ENCODE measurements at regions not wholly inside any gene's neighbourhood (a gene's known extent, or its start where the extent isn't known, plus 50 kb on each side); places are given as distances from the start of the nearest gene placed in this dataset.

GRCh38 chr12:66733321-66733720, 54.4 kb upstream of the GRIP1 start:
- no peak overlapping the region for H3K4me3 ChIP-seq (ENCODE audit: control insufficient read depth in 1 of 7, extremely low read depth in 1 of 7, insufficient read depth in 4 of 7, low read depth in 2 of 7, low read length in 6 of 7)
- ChIA-PET CTCF (interaction anchor here (1.0 kb wide), 1 partner anchor 25 kb away, joined by 3 read pairs; no protein-coding TSS in a partner anchor), POLR2A (no interaction called here)
- H3K36me3 ChIP-seq (ENCODE audit: control insufficient read depth in 4 of 4, insufficient read depth in 4 of 4, low read length in 3 of 4): no peaks in the 10 kb centered on the region
- no peak for DNase-seq
- no peaks in the 10 kb centered on the region for H3K9me3 ChIP-seq (ENCODE audit: control extremely low read depth in 1 of 5, control insufficient read depth in 4 of 5, insufficient read depth in 2 of 5, low read depth in 1 of 5, low read length in 4 of 5)
- no peaks in the 10 kb centered on the region for H3K4me1 ChIP-seq (ENCODE audit: control extremely low read depth in 1 of 4, control insufficient read depth in 4 of 4, insufficient read depth in 4 of 4, low read length in 3 of 4)
- no CpG with 5 or more reads among the region's 1 CpG for WGBS (ENCODE audit: insufficient coverage)
- H3K27ac ChIP-seq (ENCODE audit: insufficient read depth in 1 of 2, low read depth in 1 of 2, low read length in 2 of 2, poor library complexity in 1 of 2, severe bottlenecking in 2 of 2): no peak overlapping the region
- H3K27me3 ChIP-seq (replicated peaks in 2 of 5; ENCODE audit: control insufficient read depth in 4 of 5, insufficient read depth in 5 of 5, low read length in 4 of 5): no peaks in the 10 kb centered on the region

DNA sequence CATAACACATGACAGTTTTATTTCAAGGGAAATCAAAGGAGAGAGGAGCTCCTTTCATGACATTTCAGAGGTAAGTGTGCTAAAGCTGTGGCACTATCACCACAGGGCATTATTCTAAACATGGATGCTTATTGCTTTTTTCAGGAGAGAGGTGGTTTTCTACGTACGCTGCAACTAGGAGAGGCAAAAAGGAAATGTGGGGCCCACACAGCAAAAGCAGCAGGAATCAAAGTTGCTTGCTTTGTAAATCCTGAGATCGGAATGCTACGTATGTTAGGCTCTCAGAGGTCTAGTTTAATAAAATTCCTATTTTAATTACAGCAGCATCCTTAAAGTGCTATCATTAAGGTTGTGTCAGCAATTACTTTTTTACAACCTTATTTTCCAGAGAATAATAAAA, 55.0 kb upstream of the GRIP1 start:
- H3K4me3 ChIP-seq (ENCODE audit: control insufficient read depth in 1 of 7, extremely low read depth in 1 of 7, insufficient read depth in 4 of 7, low read depth in 2 of 7, low read length in 6 of 7): no peak overlapping the region
- no peaks in the 10 kb centered on the region for H3K9me3 ChIP-seq (ENCODE audit: control extremely low read depth in 1 of 5, control insufficient read depth in 4 of 5, insufficient read depth in 2 of 5, low read depth in 1 of 5, low read length in 4 of 5)
- no peaks in the 10 kb centered on the region for H3K36me3 ChIP-seq (ENCODE audit: control insufficient read depth in 4 of 4, insufficient read depth in 4 of 4, low read length in 3 of 4)
- ChIA-PET POLR2A (no interaction called here), CTCF (no interaction called here)
- H3K4me1 ChIP-seq (ENCODE audit: control extremely low read depth in 1 of 4, control insufficient read depth in 4 of 4, insufficient read depth in 4 of 4, low read length in 3 of 4): no peaks in the 10 kb centered on the region
- 100% methylated on average over 4 of the region's 4 CpGs for WGBS (ENCODE audit: insufficient coverage)
- H3K27ac ChIP-seq (ENCODE audit: insufficient read depth in 1 of 2, low read depth in 1 of 2, low read length in 2 of 2, poor library complexity in 1 of 2, severe bottlenecking in 2 of 2): no peak overlapping the region
- no peak for DNase-seq
- no peaks in the 10 kb centered on the region for H3K27me3 ChIP-seq (replicated peaks in 2 of 5; ENCODE audit: control insufficient read depth in 4 of 5, insufficient read depth in 5 of 5, low read length in 4 of 5)

DNA sequence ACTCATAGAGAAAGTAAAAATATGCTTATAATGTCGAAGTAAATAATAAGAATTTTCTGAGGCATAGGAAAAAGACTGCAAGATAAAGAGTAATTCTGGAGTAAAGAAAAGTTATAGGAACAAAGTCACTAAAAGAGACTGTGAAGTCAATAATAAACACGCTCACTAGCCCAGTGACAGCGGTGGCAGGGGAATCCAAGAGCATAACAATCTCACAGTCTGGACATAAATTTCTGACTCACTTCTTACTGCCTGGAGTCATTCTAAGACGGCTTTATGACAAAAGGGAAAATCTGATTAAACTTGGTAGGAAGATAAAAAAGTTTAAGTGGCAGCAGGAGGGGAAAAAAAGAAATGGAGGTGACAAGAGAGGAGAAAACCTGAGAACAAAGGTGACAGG, 56.4 kb upstream of the GRIP1 start:
- Histone ChIP-seq H3K4me3 (ENCODE audit: control insufficient read depth in 1 of 7, extremely low read depth in 1 of 7, insufficient read depth in 4 of 7, low read depth in 2 of 7, low read length in 6 of 7) (no peak overlapping the region), H3K27ac (ENCODE audit: insufficient read depth in 1 of 2, low read depth in 1 of 2, low read length in 2 of 2, poor library complexity in 1 of 2, severe bottlenecking in 2 of 2) (no peak overlapping the region), H3K4me1 (ENCODE audit: control extremely low read depth in 1 of 4, control insufficient read depth in 4 of 4, insufficient read depth in 4 of 4, low read length in 3 of 4) (no peaks in the 10 kb centered on the region), H3K27me3 (replicated peaks in 2 of 5; ENCODE audit: control insufficient read depth in 4 of 5, insufficient read depth in 5 of 5, low read length in 4 of 5) (no peaks in the 10 kb centered on the region), H3K9me3 (ENCODE audit: control extremely low read depth in 1 of 5, control insufficient read depth in 4 of 5, insufficient read depth in 2 of 5, low read depth in 1 of 5, low read length in 4 of 5) (no peaks in the 10 kb centered on the region), H3K36me3 (ENCODE audit: control insufficient read depth in 4 of 4, insufficient read depth in 4 of 4, low read length in 3 of 4) (no peaks in the 10 kb centered on the region)
- no peak for DNase-seq
- CTCF ChIA-PET: no interaction called here
- POLR2A ChIA-PET: no interaction called here
- 95% methylated on average over 3 of the region's 4 CpGs for WGBS (ENCODE audit: insufficient coverage)

DNA sequence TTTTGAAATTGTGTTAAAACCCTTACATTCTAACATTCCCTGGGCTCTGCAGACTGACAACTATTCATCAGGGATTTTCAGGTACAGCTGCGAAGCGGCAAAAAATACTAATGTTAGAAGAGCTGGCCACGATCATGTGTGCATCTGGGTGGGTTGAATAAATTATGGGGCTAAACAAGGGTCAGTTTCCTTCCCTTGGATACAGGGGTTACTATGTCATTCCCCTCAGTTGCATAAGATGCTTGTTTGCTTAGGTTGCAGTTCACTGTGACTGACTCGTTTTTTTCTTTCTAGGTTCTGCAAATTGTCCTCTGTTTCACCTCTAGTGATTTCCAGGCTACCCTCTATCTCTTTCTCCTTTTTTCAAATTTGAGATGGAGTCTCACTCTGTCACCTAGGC, 58.1 kb upstream of the GRIP1 start:
- CTCF ChIA-PET: interaction anchor here (0.7 kb wide), 1 partner anchor 10 kb away, joined by 3 read pairs; no protein-coding TSS in a partner anchor

DNA sequence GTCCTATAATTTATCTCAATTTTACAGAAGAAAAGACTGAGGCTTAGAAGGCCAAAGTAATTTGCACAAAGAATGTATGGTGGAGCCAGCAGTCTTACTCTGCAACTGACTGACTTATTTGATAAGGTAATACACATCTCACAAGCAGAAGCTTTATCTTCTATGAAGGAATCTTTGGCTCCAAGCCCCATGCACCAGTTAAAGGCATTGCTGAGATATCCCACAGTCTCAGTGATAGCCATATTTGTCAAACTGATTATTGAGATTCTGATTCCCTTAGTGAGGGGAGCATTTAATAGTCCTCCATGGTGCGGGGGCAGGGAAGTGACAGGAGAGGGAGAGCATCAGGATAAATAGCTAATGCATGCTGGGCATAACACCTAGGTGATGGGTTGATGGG, 60.4 kb upstream of the GRIP1 start:
- H3K36me3 ChIP-seq (ENCODE audit: control insufficient read depth in 4 of 4, insufficient read depth in 4 of 4, low read length in 3 of 4): no peaks in the 10 kb centered on the region
- WGBS (ENCODE audit: insufficient coverage): 100% methylated on average over 1 of the region's 1 CpG
- POLR2A ChIA-PET: no interaction called here
- CTCF ChIA-PET: no interaction called here
- no peaks in the 10 kb centered on the region for H3K27me3 ChIP-seq (replicated peaks in 2 of 5; ENCODE audit: control insufficient read depth in 4 of 5, insufficient read depth in 5 of 5, low read length in 4 of 5)
- no peak overlapping the region for H3K4me3 ChIP-seq (ENCODE audit: control insufficient read depth in 1 of 7, extremely low read depth in 1 of 7, insufficient read depth in 4 of 7, low read depth in 2 of 7, low read length in 6 of 7)
- no peak for DNase-seq
- peaks cover 0 to 6% (median 0%) of the 10 kb centered on the region in 4 experiments for H3K4me1 ChIP-seq (ENCODE audit: control extremely low read depth in 1 of 4, control insufficient read depth in 4 of 4, insufficient read depth in 4 of 4, low read length in 3 of 4)
- H3K9me3 ChIP-seq (ENCODE audit: control extremely low read depth in 1 of 5, control insufficient read depth in 4 of 5, insufficient read depth in 2 of 5, low read depth in 1 of 5, low read length in 4 of 5): no peaks in the 10 kb centered on the region
- H3K27ac ChIP-seq (ENCODE audit: insufficient read depth in 1 of 2, low read depth in 1 of 2, low read length in 2 of 2, poor library complexity in 1 of 2, severe bottlenecking in 2 of 2): no peak overlapping the region

More for the DNA sequence above, 58.1 kb upstream of the GRIP1 start:
- WGBS (ENCODE audit: insufficient coverage): 100% methylated on average over 4 of the region's 4 CpGs
- no peak for DNase-seq
- Histone ChIP-seq H3K27me3 (replicated peaks in 2 of 5; ENCODE audit: control insufficient read depth in 4 of 5, insufficient read depth in 5 of 5, low read length in 4 of 5) (no peaks in the 10 kb centered on the region), H3K27ac (ENCODE audit: insufficient read depth in 1 of 2, low read depth in 1 of 2, low read length in 2 of 2, poor library complexity in 1 of 2, severe bottlenecking in 2 of 2) (no peak overlapping the region), H3K36me3 (ENCODE audit: control insufficient read depth in 4 of 4, insufficient read depth in 4 of 4, low read length in 3 of 4) (no peaks in the 10 kb centered on the region), H3K4me3 (ENCODE audit: control insufficient read depth in 1 of 7, extremely low read depth in 1 of 7, insufficient read depth in 4 of 7, low read depth in 2 of 7, low read length in 6 of 7) (no peak overlapping the region), H3K4me1 (ENCODE audit: control extremely low read depth in 1 of 4, control insufficient read depth in 4 of 4, insufficient read depth in 4 of 4, low read length in 3 of 4) (no peaks in the 10 kb centered on the region), H3K9me3 (ENCODE audit: control extremely low read depth in 1 of 5, control insufficient read depth in 4 of 5, insufficient read depth in 2 of 5, low read depth in 1 of 5, low read length in 4 of 5) (no peaks in the 10 kb centered on the region)
- POLR2A ChIA-PET: no interaction called here

- no peak for DNase-seq
- Histone ChIP-seq H3K9me3 (ENCODE audit: control extremely low read depth in 1 of 5, control insufficient read depth in 4 of 5, insufficient read depth in 2 of 5, low read depth in 1 of 5, low read length in 4 of 5) (no peaks in the 10 kb centered on the region), H3K36me3 (ENCODE audit: control insufficient read depth in 4 of 4, insufficient read depth in 4 of 4, low read length in 3 of 4) (no peaks in the 10 kb centered on the region), H3K4me3 (ENCODE audit: control insufficient read depth in 1 of 7, extremely low read depth in 1 of 7, insufficient read depth in 4 of 7, low read depth in 2 of 7, low read length in 6 of 7) (no peak overlapping the region), H3K4me1 (ENCODE audit: control extremely low read depth in 1 of 4, control insufficient read depth in 4 of 4, insufficient read depth in 4 of 4, low read length in 3 of 4) (peaks cover 0 to 6% (median 0%) of the 10 kb centered on the region in 4 experiments), H3K27ac (ENCODE audit: insufficient read depth in 1 of 2, low read depth in 1 of 2, low read length in 2 of 2, poor library complexity in 1 of 2, severe bottlenecking in 2 of 2) (no peak overlapping the region), H3K27me3 (replicated peaks in 2 of 5; ENCODE audit: control insufficient read depth in 4 of 5, insufficient read depth in 5 of 5, low read length in 4 of 5) (no peaks in the 10 kb centered on the region)
- WGBS (ENCODE audit: insufficient coverage): 92% methylated on average over 3 of the region's 4 CpGs
- CTCF ChIA-PET: interaction anchor here (1.4 kb wide), 1 partner anchor 10 kb away, joined by 3 read pairs; no protein-coding TSS in a partner anchor
- POLR2A ChIA-PET: no interaction called here
Observed at GRCh38 chr12:66739940-66740651, 61.2 kb upstream of the GRIP1 start.

GRCh38 chr12:66740732-66741131, 61.9 kb upstream of the GRIP1 start:
- H3K27me3 ChIP-seq (replicated peaks in 2 of 5; ENCODE audit: control insufficient read depth in 4 of 5, insufficient read depth in 5 of 5, low read length in 4 of 5): no peaks in the 10 kb centered on the region
- no peak for DNase-seq
- H3K9me3 ChIP-seq (ENCODE audit: control extremely low read depth in 1 of 5, control insufficient read depth in 4 of 5, insufficient read depth in 2 of 5, low read depth in 1 of 5, low read length in 4 of 5): no peaks in the 10 kb centered on the region
- no peaks in the 10 kb centered on the region for H3K36me3 ChIP-seq (ENCODE audit: control insufficient read depth in 4 of 4, insufficient read depth in 4 of 4, low read length in 3 of 4)
- ChIA-PET POLR2A (no interaction called here), CTCF (interaction anchor here (1.4 kb wide), 1 partner anchor 11 kb away, joined by 3 read pairs; no protein-coding TSS in a partner anchor)
- no CpG with 5 or more reads among the region's 2 CpGs for WGBS (ENCODE audit: insufficient coverage)
- H3K4me3 ChIP-seq (ENCODE audit: control insufficient read depth in 1 of 7, extremely low read depth in 1 of 7, insufficient read depth in 4 of 7, low read depth in 2 of 7, low read length in 6 of 7): no peak overlapping the region
- no peak overlapping the region for H3K27ac ChIP-seq (ENCODE audit: insufficient read depth in 1 of 2, low read depth in 1 of 2, low read length in 2 of 2, poor library complexity in 1 of 2, severe bottlenecking in 2 of 2)
- peaks cover 0 to 6% (median 0%) of the 10 kb centered on the region in 4 experiments for H3K4me1 ChIP-seq (ENCODE audit: control extremely low read depth in 1 of 4, control insufficient read depth in 4 of 4, insufficient read depth in 4 of 4, low read length in 3 of 4)
